ENCODE measurements at regions not wholly inside any gene's neighbourhood (a gene's known extent, or its start where the extent isn't known, plus 50 kb on each side); places are given as distances from the start of the nearest gene placed in this dataset.

DNA sequence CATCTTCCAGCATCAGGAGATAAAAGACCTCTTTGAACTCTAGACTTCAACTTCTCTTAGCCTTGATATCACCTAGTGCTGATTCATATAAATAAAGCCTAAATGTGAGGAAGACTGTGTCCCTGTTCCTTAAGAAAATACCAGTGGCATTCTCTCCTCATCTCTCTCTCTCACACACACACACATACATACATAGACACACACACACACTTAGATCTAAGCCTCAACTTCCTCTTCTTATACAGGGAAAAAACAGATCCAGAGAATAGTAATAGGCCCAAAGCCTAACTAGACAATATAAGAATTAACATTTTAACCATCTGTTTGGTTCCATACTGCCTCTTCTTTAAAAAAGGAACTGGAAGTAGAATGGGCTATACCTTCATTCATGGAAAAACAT, 195.3 kb upstream of the NR4A3 start:
- no peak for TF ChIP-seq CTCF (IDR thresholded peaks at IDR 0.05)
- TF ChIP-seq POLR2A (IDR thresholded peaks at IDR 0.05): no peak
